IPS DF 6.9 (cell line): ENCODE measurements at regions not wholly inside any gene's neighbourhood (a gene's known extent, or its start where the extent isn't known, plus 50 kb on each side); places are given as distances from the start of the nearest gene placed in this dataset.
A peak's percentile ranks its signal among the peaks of the same experiment; 100 is the strongest.

ENCODE experiments used
- DNase-seq: peaks from one replicate; pipeline ENCODE4 v3.0.0-alpha.2; 2013; ENCODE audit warnings: low read depth, low spot score
- H3K27ac ChIP-seq: one replicate; pipeline ENCODE4 v1.5.1; 2013; ENCODE audit warnings: low read length, control low read depth
- H3K27me3 ChIP-seq: 2 replicates; pipeline ENCODE4 v1.6.1; 2013; ENCODE audit warnings: mild to moderate bottlenecking, low read length; ENCODE audit not compliant: control insufficient read depth, insufficient read depth
- H3K36me3 ChIP-seq: 2 replicates; pipeline ENCODE4 v1.6.1; 2013; ENCODE audit warnings: low read length; ENCODE audit not compliant: control insufficient read depth, insufficient read depth
- H3K4me1 ChIP-seq: 2 replicates; pipeline ENCODE4 v1.6.1; 2013; ENCODE audit warnings: low read length; ENCODE audit not compliant: control insufficient read depth, insufficient read depth
- H3K4me3 ChIP-seq: 2 replicates; pipeline ENCODE4 v1.5.1; 2013; ENCODE audit warnings: mild to moderate bottlenecking, low read length
- H3K9me3 ChIP-seq: 2 replicates; pipeline ENCODE4 v1.6.1; 2013; ENCODE audit warnings: low read length, inconsistent platforms; ENCODE audit not compliant: control insufficient read depth, insufficient read depth
- WGBS: extraction: QIAGEN DNeasy Blood & Tissue Kit; methylation state at CpG from one replicate; pipeline ENCODE4 v1.1.7; 2013; ENCODE audit warnings: mixed read lengths, missing lambda C conversion rate; ENCODE audit not compliant: insufficient read length, insufficient coverage; 5-methylcytosine and 5-hydroxymethylcytosine counted together

- Histone ChIP-seq H3K9me3 (no peaks in the 10 kb centered on the region), H3K4me3 (no peak overlapping the region), H3K27ac (no peak overlapping the region), H3K36me3 (no peaks in the 10 kb centered on the region), H3K27me3 (no peaks in the 10 kb centered on the region), H3K4me1 (peaks cover 4% of the 10 kb centered on the region; the same call in 1 of the 2 replicates)
- WGBS: 100% methylated on average over 1 of the region's 1 CpG
- no peak for DNase-seq
Observed at GRCh38 chr5:116363780-116364179, 210.8 kb downstream of the SEMA6A start.

- WGBS: no CpG with 5 or more reads among the region's 6 CpGs
- H3K27me3 ChIP-seq: no peaks in the 10 kb centered on the region
- H3K4me3 ChIP-seq: no peak overlapping the region
- no peak for DNase-seq
- H3K27ac ChIP-seq: no peak overlapping the region
- H3K36me3 ChIP-seq: no peaks in the 10 kb centered on the region
- H3K9me3 ChIP-seq: no peaks in the 10 kb centered on the region
- peaks cover 4% of the 10 kb centered on the region; the same call in 1 of the 2 replicates for H3K4me1 ChIP-seq
Observed at GRCh38 chr5:116361979-116362577, 212.5 kb downstream of the SEMA6A start.

- peak; percentile 37 for DNase-seq
- H3K36me3 ChIP-seq: no peaks in the 10 kb centered on the region
- peak overlapping the region; percentile 17; the same call in 1 of the 2 replicates for H3K4me3 ChIP-seq
- peaks cover 4% of the 10 kb centered on the region; the same call in 1 of the 2 replicates for H3K4me1 ChIP-seq
- no peaks in the 10 kb centered on the region for H3K9me3 ChIP-seq
- no peaks in the 10 kb centered on the region for H3K27me3 ChIP-seq
- no peak overlapping the region for H3K27ac ChIP-seq
- no CpG with 5 or more reads among the region's 53 CpGs for WGBS
Observed at GRCh38 chr5:116361171-116361967, 213.3 kb downstream of the SEMA6A start.

GRCh38 chr5:116360008-116360853, 214.4 kb downstream of the SEMA6A start:
- no peak overlapping the region for H3K27ac ChIP-seq
- H3K36me3 ChIP-seq: no peaks in the 10 kb centered on the region
- H3K4me1 ChIP-seq: peaks cover 3% of the 10 kb centered on the region; the same call in 1 of the 2 replicates
- H3K27me3 ChIP-seq: no peaks in the 10 kb centered on the region
- no peak for DNase-seq
- WGBS: no CpG with 5 or more reads among the region's 7 CpGs
- no peak overlapping the region for H3K4me3 ChIP-seq
- no peaks in the 10 kb centered on the region for H3K9me3 ChIP-seq

- Histone ChIP-seq H3K36me3 (no peaks in the 10 kb centered on the region), H3K9me3 (no peaks in the 10 kb centered on the region), H3K4me3 (no peak overlapping the region), H3K27me3 (no peaks in the 10 kb centered on the region), H3K4me1 (peaks cover 2% of the 10 kb centered on the region; the same call in 1 of the 2 replicates), H3K27ac (no peak overlapping the region)
- no CpG with 5 or more reads among the region's 1 CpG for WGBS
- DNase-seq: no peak
Observed at GRCh38 chr5:116359592-116359991, 215.0 kb downstream of the SEMA6A start.

- Histone ChIP-seq H3K27me3 (no peaks in the 10 kb centered on the region), H3K4me1 (peaks cover 2% of the 10 kb centered on the region; the same call in 1 of the 2 replicates), H3K36me3 (no peaks in the 10 kb centered on the region), H3K4me3 (no peak overlapping the region), H3K9me3 (no peaks in the 10 kb centered on the region), H3K27ac (no peak overlapping the region)
- no peak for DNase-seq
- WGBS: no CpG with 5 or more reads among the region's 1 CpG
Observed at GRCh38 chr5:116358911-116359418, 215.7 kb downstream of the SEMA6A start.

GRCh38 chr5:116358015-116358523, 216.6 kb downstream of the SEMA6A start:
- H3K27me3 ChIP-seq: no peaks in the 10 kb centered on the region
- no peak overlapping the region for H3K27ac ChIP-seq
- no peak for DNase-seq
- no peaks in the 10 kb centered on the region for H3K9me3 ChIP-seq
- peaks cover 2% of the 10 kb centered on the region; the same call in 1 of the 2 replicates for H3K4me1 ChIP-seq
- no peak overlapping the region for H3K4me3 ChIP-seq
- H3K36me3 ChIP-seq: no peaks in the 10 kb centered on the region

GRCh38 chr5:116355819-116356601, 218.6 kb downstream of the SEMA6A start:
- Histone ChIP-seq H3K9me3 (no peaks in the 10 kb centered on the region), H3K4me3 (no peak overlapping the region), H3K27ac (no peak overlapping the region), H3K4me1 (peaks cover 2% of the 10 kb centered on the region; the same call in 1 of the 2 replicates), H3K36me3 (no peaks in the 10 kb centered on the region), H3K27me3 (no peaks in the 10 kb centered on the region)
- no peak for DNase-seq
- no CpG with 5 or more reads among the region's 6 CpGs for WGBS

GRCh38 chr5:116354699-116355098, 219.9 kb downstream of the SEMA6A start:
- Histone ChIP-seq H3K36me3 (no peaks in the 10 kb centered on the region), H3K4me3 (no peak overlapping the region), H3K27me3 (no peaks in the 10 kb centered on the region), H3K4me1 (no peaks in the 10 kb centered on the region), H3K9me3 (no peaks in the 10 kb centered on the region), H3K27ac (no peak overlapping the region)
- DNase-seq: no peak
